ENCODE measurements at regions not wholly inside any gene's neighbourhood (a gene's known extent, or its start where the extent isn't known, plus 50 kb on each side); places are given as distances from the start of the nearest gene placed in this dataset.
A peak's percentile ranks its signal among the peaks of the same experiment; 100 is the strongest.
"Not testable (repeated sequence)": the region's sequence is repeated elsewhere in the genome, so short reads cannot be mapped to it uniquely, and the experiment has no call there.

DNA sequence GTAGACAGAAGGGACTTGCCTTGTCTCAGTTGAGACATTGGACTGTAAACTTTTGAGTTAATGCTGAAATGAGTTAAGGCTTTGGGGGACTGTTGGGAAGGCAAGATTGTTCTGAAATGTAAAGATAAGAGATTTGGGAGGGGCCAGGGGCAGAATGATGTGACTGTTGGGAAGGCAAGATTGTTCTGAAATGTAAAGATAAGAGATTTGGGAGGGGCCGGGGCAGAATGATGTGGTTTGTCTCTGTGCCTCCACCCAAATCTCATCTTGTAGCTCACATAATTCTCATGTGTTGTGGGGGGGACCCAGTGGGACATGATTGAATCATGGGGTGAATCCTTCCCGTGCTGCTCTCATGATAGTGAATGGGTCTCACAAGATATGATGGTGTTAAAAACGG is 1217.1 kb downstream of the GALC start:
- DNase-seq: not testable (repeated sequence)

DNA sequence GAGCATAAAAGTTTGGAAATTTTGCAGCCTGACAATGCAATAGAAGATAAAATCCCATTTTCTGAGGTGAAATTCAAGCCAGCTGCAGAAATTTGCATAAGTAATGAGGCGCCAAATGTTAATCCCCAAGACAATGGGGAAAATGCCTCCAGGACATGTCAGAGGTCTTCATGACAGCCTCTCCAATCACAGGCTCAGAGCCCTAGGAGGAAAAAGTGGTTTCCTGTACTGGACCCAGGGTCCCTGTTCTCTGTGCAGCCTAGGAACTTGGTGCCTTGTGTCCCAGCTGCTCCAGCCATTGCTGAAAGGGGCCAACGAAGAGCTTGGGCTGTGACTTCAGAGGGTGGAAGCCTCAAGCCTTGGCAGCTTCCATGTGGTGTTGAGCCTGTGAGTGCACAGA is 1218.1 kb downstream of the GALC start:
- DNase-seq: no peak

DNA sequence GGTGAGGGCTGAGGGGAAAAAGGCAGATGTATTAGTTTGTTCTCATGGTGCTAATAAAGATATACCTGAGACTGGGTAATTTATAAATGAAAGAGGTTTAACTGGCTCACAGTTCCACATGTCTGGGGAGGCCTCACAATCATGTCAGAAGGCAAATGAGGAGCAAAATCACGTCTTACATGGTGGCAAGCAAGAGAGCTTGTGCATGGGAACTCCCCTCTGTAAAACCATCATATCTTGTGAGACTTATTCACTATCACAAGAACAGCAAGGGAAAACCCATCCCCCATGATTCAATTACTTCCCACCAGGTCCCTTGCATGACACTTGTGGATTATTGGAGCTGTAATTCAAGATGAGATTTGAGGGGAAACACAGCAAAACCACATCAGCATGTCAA is 1220.9 kb downstream of the GALC start:
- DNase-seq: no peak

DNA sequence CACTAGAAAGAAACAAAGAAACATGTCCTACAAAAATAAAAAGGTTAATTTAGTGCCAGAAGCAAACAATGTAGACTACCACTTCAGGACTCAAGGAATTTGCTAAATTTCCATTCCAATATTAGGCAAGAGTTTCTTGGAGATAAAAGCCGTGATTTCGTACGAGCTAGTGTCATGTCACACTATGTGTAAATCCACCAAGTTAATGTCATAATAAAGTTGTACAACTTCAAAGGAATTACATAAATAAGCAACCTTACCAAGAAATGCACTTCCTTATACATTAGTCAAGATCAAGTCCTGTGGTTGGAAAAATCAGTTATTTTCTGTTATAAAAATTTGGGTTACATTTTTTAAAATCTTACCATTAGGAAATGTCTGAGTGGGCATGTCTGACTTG is 1222.8 kb downstream of the GALC start:
- DNase-seq: no peak

DNA sequence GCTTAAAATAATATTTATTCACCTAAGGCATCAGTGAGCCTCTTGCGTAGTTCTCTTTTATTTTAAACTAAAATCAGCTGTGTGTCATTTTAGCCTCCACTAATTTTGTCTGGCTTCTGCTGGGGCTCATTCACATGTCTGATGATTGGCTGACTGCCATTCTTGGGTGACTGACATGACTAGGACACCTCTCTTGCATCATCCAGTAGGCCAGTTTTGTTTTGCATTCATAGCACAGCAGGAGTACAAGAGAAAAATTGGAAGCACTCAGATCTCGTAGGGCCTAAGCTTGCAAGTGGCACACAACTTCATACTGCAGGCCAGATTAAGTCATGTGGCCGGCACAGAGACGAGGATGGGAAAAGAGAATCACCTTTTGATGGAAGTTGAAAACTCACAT is 1226.5 kb downstream of the GALC start:
- DNase-seq: no peak

DNA sequence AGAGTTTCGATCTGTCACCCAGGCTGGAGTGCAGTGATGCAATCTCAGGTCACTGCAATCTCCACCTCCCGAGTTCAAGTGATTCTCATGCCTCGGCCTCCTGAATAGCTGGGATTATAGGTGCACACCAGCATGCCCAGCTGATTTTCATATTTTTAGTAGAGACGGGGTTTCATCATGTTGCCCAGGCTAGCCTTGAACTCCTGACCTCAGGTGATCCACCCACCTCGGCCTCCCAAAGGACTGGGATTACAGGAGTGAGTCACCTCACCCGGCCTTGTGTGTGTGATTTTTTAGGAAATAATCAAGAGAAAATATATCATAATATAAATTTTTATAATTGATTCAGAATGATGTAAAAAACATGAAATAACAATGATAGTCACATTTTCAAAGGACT is 1231.4 kb downstream of the GALC start:
- DNase-seq: no peak

DNA sequence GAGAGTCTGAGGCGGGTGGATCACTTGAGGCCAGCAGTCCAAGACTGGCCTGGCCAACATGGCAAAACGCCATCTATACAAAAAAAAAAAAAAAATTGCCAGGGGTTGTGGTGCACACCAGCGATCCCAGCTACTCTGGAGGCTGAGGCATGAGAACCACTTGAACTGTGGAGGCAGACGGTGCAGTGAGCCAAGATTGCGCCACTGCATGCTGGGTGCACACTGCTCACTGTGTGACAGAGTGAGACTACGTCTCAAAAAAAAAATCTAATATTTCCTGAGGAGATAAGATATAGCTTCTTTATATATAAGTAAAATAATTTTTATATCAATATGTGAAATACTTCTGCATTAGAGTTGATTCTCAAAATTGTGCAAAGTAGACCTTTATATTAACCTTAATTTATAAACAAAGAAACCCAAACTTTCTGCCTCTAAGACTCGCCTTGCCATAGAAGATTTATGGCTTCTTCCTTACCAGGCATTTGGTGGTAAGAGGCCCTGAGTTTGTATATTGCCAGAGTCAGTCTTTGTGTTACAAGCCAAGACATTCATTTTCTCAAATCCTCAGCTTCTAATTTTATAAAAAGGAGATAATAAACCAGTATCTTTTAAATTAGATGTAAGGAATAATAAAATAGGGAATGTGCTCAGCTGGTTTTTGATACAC is 1226.7 kb downstream of the FLRT2 start:
- DNase-seq: no peak

DNA sequence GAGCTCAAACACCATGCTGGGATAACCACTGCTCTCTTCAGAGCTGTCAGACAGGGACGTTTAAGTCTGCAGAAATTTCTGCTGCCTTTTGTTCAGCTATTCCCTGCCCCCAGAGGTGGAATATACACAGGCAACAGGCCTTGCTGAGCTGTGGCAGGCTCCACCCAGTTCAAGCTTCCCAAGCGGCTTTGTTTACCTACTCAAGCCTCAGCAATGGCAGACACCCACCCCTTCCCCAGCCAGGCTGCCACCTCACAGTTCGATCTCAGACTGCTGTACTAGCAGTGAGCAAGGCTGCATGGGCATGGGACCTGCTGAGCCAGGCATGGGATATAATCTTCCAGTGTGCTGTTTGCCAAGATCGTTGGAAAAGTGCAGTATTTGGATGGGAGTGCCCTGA is 1220.5 kb downstream of the FLRT2 start:
- DNase-seq: not testable (repeated sequence)

DNA sequence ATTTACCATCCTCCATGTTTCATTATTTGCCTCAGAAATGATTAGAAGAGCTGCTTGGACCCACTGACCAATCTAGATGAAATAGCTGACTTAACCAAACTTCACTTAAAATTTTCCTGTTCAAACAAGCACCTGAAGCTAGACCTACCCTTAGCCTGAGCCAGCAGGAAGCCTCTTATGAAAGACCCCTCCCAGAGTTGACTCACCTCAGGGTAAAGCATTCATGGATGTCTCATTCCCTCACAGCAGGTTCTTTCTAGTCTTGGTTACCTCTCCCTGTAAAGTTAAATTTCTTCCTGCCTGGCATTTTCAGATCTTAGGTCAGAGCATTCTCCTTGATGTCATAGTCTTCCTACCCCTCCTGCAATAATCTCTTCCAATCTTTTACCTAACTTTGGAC is 1209.8 kb downstream of the FLRT2 start:
- DNase-seq: no peak

DNA sequence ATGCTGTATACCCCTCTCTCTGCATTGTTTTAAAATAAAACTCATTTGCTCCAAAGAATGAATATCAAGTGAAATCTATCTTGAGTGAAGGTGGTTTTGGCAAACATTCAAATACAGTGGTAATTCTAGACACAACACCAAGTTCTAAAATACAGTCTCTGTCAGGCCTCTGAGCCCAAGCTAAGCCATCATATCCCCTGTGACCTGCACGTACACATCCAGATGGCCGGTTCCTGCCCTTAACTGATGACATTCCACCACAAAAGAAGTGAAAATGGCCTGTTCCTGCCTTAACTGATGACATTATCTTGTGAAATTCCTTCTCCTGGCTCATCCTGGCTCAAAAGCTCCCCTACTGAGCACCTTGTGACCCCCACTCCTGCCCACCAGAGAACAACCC is 1201.5 kb downstream of the FLRT2 start:
- DNase-seq: not testable (repeated sequence)

DNA sequence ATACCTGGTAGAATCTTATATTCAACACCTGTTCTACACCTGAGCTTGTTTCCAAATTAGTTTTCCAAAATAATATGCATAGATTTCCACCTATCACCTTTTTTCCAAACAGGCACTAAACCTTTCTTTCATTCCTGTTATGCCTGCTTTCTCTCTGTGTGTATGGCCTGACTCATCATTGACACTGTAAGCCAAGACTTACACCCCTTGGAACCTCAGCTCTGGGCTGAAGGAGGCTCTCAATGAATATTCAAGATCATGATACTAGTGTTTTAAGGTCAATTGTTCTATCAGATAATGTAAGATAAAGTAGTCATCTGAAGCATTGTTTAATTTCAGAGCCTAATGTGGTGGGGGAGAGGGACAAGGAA is 1193.3 kb downstream of the FLRT2 start:
- no peak for DNase-seq

DNA sequence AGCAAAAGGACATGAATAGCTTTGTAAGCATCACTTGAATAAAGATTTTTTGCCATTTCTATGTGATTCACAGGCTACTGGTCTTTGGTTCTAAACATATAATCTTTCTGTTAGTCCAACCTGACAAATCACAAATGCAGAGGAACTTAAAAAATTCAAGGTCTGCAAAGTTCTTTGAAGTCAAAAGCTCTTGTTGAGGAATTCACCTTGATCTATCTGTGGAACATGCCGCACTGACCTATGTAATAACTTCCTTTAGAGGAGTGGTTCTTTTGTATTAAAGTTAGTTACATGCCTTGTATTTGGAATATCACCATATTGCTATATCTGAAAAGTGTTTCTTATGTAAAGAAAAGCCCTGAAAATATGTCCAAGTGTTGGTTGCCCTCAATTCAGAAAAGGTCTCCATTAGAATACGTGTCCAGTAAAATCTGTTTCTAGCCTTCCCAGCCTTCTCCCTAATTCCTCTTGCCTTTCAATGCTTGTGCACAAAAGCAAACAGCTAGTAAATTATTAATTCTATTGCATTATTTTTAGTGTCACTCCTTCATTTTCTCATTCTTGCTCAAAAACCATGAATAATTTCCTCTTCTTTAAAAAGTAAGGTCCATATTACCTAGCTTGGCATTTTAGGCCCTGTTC is 1192.8 kb downstream of the FLRT2 start:
- no peak for DNase-seq

DNA sequence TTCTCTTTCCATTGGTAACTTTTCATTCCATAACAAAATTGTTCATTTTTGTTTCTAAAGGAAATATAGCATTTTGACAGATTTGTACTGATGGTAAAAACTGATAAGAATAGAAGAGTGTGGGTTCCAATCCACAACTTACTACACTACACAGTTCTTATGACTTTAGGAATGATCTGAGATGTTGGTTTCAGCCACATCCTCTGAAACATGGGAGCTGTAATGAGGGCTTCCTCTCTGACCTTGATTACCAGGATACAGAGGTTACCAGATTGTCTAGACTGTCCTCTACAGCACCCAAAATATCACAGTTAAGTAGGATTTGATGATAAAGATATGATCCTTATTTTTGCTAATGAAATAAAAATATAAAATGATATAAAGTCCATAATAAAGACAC is 1184.6 kb downstream of the FLRT2 start:
- DNase-seq: no peak

DNA sequence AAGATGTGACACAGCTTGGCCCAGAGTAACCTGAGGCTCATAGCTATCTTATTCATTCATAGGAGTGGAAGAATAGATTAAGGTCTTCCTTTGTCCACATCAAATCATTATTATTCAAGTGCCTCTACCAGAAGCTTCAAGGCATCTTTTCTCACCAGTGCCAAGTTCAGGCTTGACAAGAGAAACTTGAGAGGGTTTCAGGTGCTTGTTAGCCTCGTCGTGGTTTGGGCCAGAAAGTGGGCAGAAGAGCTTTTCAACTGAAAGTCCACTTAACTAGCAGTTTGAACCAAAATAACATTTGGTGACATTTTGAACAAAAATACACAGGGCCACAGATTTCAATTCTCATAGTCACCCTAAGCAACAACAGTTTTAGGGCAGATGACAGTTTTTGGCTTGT is 1184.2 kb downstream of the FLRT2 start:
- DNase-seq: no peak

DNA sequence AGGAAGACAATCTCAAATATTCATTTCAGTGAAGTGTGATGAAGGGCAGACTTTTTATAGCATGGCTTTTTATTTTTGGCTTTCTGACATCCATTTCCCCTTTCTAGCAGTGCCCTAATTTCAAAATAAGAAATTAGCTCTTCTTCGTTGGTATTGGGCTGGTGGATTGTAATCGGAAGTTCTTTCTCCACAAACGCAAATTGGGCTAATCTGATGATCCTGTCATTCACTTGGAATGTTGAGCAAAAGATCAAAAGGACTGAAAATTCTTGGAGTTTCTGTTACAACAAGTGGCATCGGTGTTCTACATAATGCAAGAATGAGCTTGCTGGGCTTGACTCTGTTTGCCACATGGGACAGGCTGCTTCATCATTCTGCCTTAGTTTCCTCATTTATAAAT is 1182.8 kb downstream of the FLRT2 start:
- DNase-seq: no peak

DNA sequence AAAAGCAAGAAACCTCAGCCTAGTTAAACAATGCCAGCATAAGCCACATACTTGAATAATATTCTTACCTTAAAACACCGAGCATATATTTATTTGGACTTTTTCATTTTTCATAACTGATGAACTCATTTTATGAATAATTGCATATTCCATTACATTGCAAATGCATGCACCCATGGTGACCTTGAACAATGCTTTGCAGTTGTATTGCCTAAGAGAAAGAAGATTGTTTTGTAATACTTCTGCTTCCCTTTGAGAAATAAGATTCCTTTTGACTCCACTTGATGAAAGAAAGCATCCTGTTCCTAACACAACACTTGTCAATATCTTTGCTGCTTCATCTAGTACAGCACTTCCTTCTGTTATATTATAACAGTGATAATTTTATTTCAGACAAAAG is 1182.2 kb downstream of the FLRT2 start:
- no peak for DNase-seq

DNA sequence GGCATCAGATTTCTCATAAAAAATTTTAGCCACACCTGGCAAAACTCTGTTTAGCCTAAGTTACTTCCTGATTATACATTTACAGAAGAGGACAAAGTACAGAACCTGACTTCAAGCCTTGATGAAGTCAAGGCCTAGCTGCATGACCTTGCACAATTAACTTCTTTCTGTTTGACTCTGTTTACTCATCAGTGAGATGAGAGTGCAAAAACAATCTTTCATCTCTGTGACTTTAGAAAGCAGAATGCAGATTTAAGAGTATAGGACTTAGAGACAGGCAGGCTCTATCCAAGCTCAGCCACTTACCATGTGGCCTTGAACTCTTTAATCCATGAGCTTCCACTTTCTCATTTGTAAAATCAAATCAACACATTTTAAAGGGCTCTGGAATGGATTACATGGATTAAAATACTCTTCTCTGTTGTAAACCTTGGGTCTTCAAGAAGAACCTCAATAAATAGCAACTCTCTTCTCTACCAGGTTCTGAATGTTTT is 1178.9 kb downstream of the FLRT2 start:
- no peak for DNase-seq

DNA sequence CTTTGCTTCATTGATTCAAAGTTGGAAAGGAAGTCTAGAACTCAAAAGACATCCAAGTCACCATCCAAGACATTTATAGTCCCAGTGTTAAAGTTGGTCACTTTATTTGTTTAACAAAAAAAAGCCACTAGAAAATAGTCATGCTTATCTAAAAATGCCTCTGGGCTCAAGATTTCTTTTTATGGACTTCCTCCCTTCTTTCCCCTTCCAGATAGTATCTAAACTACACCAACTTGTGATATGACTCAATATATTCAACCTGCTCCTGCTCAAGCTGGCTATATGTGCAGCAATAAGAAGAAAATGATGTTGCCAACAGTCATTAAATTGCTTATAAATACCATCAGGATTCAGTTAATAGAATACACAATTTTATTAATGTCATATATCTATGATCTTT is 1177.1 kb downstream of the FLRT2 start:
- DNase-seq: no peak

DNA sequence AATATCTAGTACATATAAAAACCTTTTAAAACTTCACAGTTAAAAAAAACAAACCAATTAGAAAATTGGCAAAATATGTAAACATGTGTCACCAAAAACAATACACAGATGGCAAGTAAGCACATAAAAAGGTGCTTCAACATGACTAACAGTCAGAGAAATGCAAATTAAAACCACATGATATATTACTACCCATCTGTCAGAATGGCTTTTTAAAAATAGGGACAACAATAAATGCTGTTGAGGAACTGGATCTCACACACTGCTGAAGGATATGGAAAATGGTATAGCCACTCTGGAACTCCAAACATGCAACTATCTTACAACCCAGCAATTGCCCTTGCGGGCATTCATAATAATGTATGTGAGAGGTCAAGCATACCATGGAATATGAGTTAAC is 1153.6 kb downstream of the FLRT2 start:
- DNase-seq: no peak

DNA sequence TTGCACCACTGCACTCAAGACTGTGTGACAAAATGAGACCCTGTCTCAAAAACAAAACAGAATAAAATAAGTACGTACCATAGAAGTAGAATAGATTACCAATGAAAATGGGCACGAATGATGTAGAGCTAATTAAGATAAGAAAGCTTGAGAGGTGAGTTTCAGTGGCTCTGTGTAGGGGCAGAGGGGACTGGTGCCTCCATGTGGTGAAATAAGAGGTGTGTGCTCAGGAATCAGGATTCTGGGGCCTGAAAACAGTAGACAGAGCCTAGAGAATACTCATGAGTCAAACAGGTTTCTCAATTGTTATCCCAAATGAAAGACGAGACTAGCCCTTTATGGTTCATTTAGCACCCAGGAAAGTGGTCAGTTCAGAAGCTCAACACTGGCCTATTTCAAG is 1145.1 kb downstream of the FLRT2 start:
- no peak for DNase-seq

DNA sequence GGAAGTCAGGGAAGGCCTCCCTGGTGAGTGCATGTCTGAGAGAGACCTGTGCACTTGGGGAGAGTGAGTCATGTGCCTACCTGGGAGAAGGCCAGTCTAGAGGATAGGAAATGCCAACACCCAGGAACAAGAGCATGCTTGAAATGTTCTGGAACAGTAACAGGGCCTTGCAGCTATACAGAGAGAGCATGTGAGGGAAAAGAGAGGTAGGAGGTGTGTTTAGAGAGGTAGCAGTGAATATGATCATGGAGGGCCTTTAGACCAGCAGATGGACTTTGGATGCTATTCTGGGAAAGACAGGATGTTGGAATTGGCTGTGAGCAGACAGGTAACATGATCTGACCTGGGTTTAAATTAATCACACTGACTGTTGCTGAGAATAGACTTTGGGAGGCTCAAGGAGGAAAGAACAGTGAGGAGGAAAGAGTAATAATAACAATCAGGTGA is 1143.6 kb downstream of the FLRT2 start:
- DNase-seq: no peak

DNA sequence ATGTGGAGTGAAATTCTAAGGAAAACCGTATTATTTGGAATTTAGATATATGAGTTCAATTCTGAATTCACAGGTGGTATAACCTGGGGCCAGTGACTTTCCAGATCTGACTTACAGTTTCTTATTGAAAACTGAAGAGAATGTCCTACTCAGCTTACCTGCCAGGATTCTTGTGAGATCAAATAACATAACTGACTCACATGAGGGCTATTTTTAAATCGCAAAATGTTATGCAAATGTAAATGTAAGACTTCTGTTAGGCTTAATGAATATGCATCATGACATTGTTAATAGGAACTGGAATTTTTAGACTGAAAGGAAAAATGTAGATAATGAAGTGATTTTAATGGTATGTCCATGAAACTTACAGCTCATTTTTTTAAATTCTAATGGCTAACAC is 1142.1 kb downstream of the FLRT2 start:
- DNase-seq: no peak

DNA sequence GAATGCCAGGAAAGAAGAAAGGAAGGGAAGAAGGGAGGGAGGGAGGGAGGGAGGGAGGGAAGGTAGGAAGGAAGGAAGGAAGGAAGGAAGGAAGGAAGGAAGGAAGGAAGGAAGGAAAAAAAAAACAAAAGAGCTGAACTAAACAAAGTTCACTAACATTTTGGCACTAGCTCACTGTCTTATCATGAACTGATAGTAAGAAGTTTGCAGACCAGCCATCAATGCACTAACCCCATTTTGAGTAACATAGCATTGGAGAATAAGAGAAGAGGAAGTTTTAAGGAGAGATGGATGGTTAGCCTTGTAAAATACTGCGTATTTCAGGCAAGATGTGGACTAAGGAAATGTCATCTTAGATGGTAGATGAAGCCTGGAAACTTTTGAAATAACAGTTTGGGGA is 1136.0 kb downstream of the FLRT2 start:
- no peak for DNase-seq

DNA sequence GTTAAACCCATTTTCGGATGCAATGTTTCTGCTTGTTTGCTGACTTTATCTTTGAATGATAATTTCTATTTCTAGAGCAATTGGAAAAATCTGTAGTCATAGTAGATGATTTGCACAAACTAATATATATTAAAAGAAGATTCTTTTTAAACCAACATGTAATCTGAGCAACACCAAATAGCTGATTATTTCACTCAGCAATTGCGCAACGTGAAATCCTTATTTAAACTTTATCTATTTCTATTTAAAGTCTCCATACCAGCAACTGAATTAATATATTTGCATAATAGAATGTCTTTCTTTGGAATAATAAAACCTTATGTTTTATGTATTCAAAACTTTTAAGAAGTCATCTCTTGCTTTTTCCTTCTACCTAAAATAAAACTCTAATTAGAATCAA is 1132.4 kb downstream of the FLRT2 start:
- DNase-seq: no peak

DNA sequence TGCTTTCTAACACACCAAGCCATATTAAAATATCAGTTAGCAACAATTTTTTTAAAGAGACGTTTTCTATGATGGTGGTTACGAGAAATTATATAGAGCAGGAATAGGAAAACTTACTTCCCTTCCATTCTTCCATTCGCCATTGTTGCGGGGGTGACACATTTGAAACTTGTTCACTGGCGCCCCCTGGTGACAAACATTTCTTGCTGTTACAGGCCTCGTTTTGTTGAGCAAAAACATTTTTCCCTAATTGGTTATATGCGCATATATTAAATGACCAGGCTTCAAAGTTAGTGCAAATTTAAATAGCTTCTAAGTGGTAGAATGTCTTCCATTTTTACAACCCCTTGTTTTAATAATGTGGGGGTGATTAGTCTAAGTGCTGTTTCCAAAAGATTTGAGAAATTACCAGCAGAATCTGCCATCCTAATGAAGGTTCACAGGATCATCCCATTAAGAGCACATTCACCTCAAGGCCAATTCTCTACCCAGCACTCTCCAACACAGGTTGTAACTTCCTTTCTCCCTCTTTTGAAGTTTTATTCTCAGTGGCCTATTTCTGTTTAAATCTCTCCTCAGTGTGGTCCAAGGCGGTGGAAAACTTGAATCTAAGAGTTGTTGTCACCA is 1124.7 kb downstream of the FLRT2 start:
- DNase-seq: peak; percentile 68

Measured in stimulated activated CD8-positive, alpha-beta memory T cell treated with anti-CD3 and anti-CD28 coated beads, Interleukin-4, amount 100 ng/mL, for 48 hours (primary cell).